Liver (tissue), 8 donors: ENCODE measurements at regions not wholly inside any gene's neighbourhood (a gene's known extent, or its start where the extent isn't known, plus 50 kb on each side); places are given as distances from the start of the nearest gene placed in this dataset.

Experiments used
- DNase-seq: peaks from one replicate; pipeline ENCODE4 v3.0.0-alpha.2; 2017; ENCODE audit warnings: low spot score
- H3K27ac ChIP-seq, 2 donors: one replicate each; pipeline ENCODE4 v1.7.0; 2013; ENCODE audit warnings: inconsistent platforms in 2 of 2, low read length in 2 of 2, control low read depth in 1 of 2, low read depth in 1 of 2, mild to moderate bottlenecking in 1 of 2
- H3K27me3 ChIP-seq, 4 donors: one replicate each; pipeline versions ENCODE4 v1.6.1 to v1.7.0; 2013; ENCODE audit warnings: low read length in 3 of 4, inconsistent platforms in 1 of 4, mild to moderate bottlenecking in 1 of 4, moderate library complexity in 1 of 4; ENCODE audit not compliant: control insufficient read depth in 4 of 4, insufficient read depth in 4 of 4
- H3K36me3 ChIP-seq, 4 donors: one replicate each; pipeline versions ENCODE4 v1.6.1 to v1.7.0; 2013; ENCODE audit warnings: low read length in 3 of 4, mild to moderate bottlenecking in 3 of 4, low read depth in 1 of 4, moderate library complexity in 1 of 4; ENCODE audit not compliant: control insufficient read depth in 4 of 4, insufficient read depth in 3 of 4
- H3K4me1 ChIP-seq, 4 donors: one replicate each; pipeline versions ENCODE4 v1.6.1 to v1.7.0; 2013; ENCODE audit warnings: low read length in 3 of 4, mild to moderate bottlenecking in 3 of 4, moderate library complexity in 1 of 4; ENCODE audit not compliant: control insufficient read depth in 4 of 4, insufficient read depth in 4 of 4
- H3K4me3 ChIP-seq, 3 donors: one replicate each; pipeline versions ENCODE4 v1.6.1 to v1.7.0; 2013; ENCODE audit warnings: low read length in 3 of 3, control low read depth in 1 of 3, low read depth in 1 of 3, mild to moderate bottlenecking in 1 of 3
- H3K9ac ChIP-seq, 2 donors: one replicate each; pipeline ENCODE4 v1.7.0; 2013; ENCODE audit warnings: low read length in 2 of 2, mild to moderate bottlenecking in 2 of 2, moderate library complexity in 2 of 2, control low read depth in 1 of 2, low read depth in 1 of 2
- H3K9me3 ChIP-seq, 4 donors: one replicate each; pipeline versions ENCODE4 v1.6.1 to v1.7.0; 2013; ENCODE audit warnings: low read length in 3 of 4; ENCODE audit not compliant: control insufficient read depth in 4 of 4
- ATF3 ChIP-seq: IDR thresholded peaks from 2 replicates; pipeline ENCODE4 v1.6.1; 2016; ENCODE audit warnings: antibody characterized with exemption
- EGR1 ChIP-seq, 2 donors: IDR thresholded peaks; 2 replicates each; pipeline ENCODE4 v1.6.1; 2016 to 2018; ENCODE audit warnings: antibody characterized with exemption in 2 of 2, low read depth in 2 of 2
- FOXA1 ChIP-seq: IDR thresholded peaks from 2 replicates; pipeline ENCODE4 v1.6.1; 2016; ENCODE audit warnings: antibody characterized with exemption
- FOXA2 ChIP-seq: IDR thresholded peaks from 2 replicates; pipeline ENCODE4 v1.6.1; 2016; ENCODE audit warnings: antibody characterized with exemption
- GABPA ChIP-seq, 2 donors: IDR thresholded peaks in 1 of 2; conservative IDR thresholded peaks in 1 of 2; 2 replicates each; pipeline ENCODE4 v1.6.1; 2016; ENCODE audit warnings: antibody characterized with exemption in 2 of 2, mild to moderate bottlenecking in 1 of 2, moderate library complexity in 1 of 2
- HNF4A ChIP-seq, 2 donors: conservative IDR thresholded peaks; 2 replicates each; pipeline ENCODE4 v1.6.1; 2016; ENCODE audit warnings: antibody characterized with exemption in 2 of 2, mild to moderate bottlenecking in 2 of 2
- HNF4G ChIP-seq: IDR thresholded peaks from 2 replicates; pipeline ENCODE4 v1.6.1; 2016; ENCODE audit warnings: antibody characterized with exemption
- JUND ChIP-seq, 2 donors: IDR thresholded peaks; 2 replicates each; pipeline ENCODE4 v1.6.1; 2016; ENCODE audit warnings: antibody characterized with exemption in 2 of 2
- MAX ChIP-seq: IDR thresholded peaks from 2 replicates; pipeline ENCODE4 v1.6.1; 2016; ENCODE audit warnings: antibody characterized with exemption
- NR2F2 ChIP-seq: IDR thresholded peaks from 2 replicates; pipeline ENCODE4 v1.6.1; 2016; ENCODE audit warnings: antibody characterized with exemption
- RAD21 ChIP-seq, 2 donors: IDR thresholded peaks; 2 replicates each; pipeline ENCODE4 v1.6.1; 2016; ENCODE audit warnings: antibody characterized with exemption in 2 of 2, mild to moderate bottlenecking in 2 of 2
- RXRA ChIP-seq, 2 donors: IDR thresholded peaks; 2 replicates each; pipeline ENCODE4 v1.6.1; 2017 to 2018; ENCODE audit warnings: antibody characterized with exemption in 2 of 2, mild to moderate bottlenecking in 1 of 2
- SP1 ChIP-seq: IDR thresholded peaks from 2 replicates; pipeline ENCODE4 v1.6.1; 2018; ENCODE audit warnings: antibody characterized with exemption, mild to moderate bottlenecking
- TAF1 ChIP-seq: conservative IDR thresholded peaks from 2 replicates; pipeline ENCODE4 v1.6.1; 2016; ENCODE audit warnings: antibody characterized with exemption, mild to moderate bottlenecking
- YY1 ChIP-seq: IDR thresholded peaks from 2 replicates; pipeline ENCODE4 v1.6.1; 2016; ENCODE audit warnings: antibody characterized with exemption, mild to moderate bottlenecking
- ZBTB33 ChIP-seq: IDR thresholded peaks from 2 replicates; pipeline ENCODE4 v1.6.1; 2016; ENCODE audit warnings: antibody characterized with exemption
- WGBS: extraction: QIAGEN DNeasy Blood & Tissue Kit; methylation state at CpG from one replicate; pipeline ENCODE4 v1.1.7; 2013; 5-methylcytosine and 5-hydroxymethylcytosine counted together
- TF ChIP-seq, protein P1 (sequence below): IDR thresholded peaks from 2 replicates; pipeline ENCODE4 v1.6.1; 2016; ENCODE audit warnings: antibody characterized with exemption, mild to moderate bottlenecking
- TF ChIP-seq, protein P2 (sequence below): fragments of 150-350 bp; IDR thresholded peaks from 2 replicates; pipeline ENCODE4 v1.5.1; 2017; ENCODE audit warnings: improper control_type of control experiment, low read depth, low read length; ENCODE audit not compliant: missing input control
- donor health status: healthy.
- donor health status: healthy.
- donor health status: healthy.
- donor health status: healthy.
- donor health status: healthy.

- no peaks in the 10 kb centered on the region for H3K27me3 ChIP-seq
- H3K36me3 ChIP-seq, result no peaks in the 10 kb centered on the region
- H3K27ac ChIP-seq, result no peak overlapping the region
- DNase-seq, result no peak
- no peaks in the 10 kb centered on the region for H3K9me3 ChIP-seq
- TF ChIP-seq ZBTB33 (no peak), MAX (no peak), RXRA (IDR thresholded peaks at IDR 0.05) (no peak), YY1 (no peak), JUND (IDR thresholded peaks at IDR 0.05) (no peak), GABPA (IDR thresholded peaks at IDR 0.05 in 1 of 2, conservative IDR thresholded peaks at IDR 0.05 in 1 of 2) (no peak), FOXA1 (no peak), EGR1 (IDR thresholded peaks at IDR 0.05; ENCODE audit: low read depth in 2 of 2) (no peak), FOXA2 (no peak), HNF4A (conservative IDR thresholded peaks at IDR 0.05) (no peak), HNF4G (no peak), RAD21 (IDR thresholded peaks at IDR 0.05) (no peak), TAF1 (no peak), NR2F2 (no peak), SP1 (no peak), ATF3 (no peak)
- TF ChIP-seq, protein P1, sequence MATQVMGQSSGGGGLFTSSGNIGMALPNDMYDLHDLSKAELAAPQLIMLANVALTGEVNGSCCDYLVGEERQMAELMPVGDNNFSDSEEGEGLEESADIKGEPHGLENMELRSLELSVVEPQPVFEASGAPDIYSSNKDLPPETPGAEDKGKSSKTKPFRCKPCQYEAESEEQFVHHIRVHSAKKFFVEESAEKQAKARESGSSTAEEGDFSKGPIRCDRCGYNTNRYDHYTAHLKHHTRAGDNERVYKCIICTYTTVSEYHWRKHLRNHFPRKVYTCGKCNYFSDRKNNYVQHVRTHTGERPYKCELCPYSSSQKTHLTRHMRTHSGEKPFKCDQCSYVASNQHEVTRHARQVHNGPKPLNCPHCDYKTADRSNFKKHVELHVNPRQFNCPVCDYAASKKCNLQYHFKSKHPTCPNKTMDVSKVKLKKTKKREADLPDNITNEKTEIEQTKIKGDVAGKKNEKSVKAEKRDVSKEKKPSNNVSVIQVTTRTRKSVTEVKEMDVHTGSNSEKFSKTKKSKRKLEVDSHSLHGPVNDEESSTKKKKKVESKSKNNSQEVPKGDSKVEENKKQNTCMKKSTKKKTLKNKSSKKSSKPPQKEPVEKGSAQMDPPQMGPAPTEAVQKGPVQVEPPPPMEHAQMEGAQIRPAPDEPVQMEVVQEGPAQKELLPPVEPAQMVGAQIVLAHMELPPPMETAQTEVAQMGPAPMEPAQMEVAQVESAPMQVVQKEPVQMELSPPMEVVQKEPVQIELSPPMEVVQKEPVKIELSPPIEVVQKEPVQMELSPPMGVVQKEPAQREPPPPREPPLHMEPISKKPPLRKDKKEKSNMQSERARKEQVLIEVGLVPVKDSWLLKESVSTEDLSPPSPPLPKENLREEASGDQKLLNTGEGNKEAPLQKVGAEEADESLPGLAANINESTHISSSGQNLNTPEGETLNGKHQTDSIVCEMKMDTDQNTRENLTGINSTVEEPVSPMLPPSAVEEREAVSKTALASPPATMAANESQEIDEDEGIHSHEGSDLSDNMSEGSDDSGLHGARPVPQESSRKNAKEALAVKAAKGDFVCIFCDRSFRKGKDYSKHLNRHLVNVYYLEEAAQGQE, result no peak
- TF ChIP-seq, protein P2, sequence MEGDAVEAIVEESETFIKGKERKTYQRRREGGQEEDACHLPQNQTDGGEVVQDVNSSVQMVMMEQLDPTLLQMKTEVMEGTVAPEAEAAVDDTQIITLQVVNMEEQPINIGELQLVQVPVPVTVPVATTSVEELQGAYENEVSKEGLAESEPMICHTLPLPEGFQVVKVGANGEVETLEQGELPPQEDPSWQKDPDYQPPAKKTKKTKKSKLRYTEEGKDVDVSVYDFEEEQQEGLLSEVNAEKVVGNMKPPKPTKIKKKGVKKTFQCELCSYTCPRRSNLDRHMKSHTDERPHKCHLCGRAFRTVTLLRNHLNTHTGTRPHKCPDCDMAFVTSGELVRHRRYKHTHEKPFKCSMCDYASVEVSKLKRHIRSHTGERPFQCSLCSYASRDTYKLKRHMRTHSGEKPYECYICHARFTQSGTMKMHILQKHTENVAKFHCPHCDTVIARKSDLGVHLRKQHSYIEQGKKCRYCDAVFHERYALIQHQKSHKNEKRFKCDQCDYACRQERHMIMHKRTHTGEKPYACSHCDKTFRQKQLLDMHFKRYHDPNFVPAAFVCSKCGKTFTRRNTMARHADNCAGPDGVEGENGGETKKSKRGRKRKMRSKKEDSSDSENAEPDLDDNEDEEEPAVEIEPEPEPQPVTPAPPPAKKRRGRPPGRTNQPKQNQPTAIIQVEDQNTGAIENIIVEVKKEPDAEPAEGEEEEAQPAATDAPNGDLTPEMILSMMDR, result no peak
- 95% methylated on average over 10 of the region's 10 CpGs for WGBS
- H3K4me3 ChIP-seq, result no peak overlapping the region
- H3K4me1 ChIP-seq, result peaks cover 0 to 34% (median 20%) of the 10 kb centered on the region in 4 donors
- no peak overlapping the region for H3K9ac ChIP-seq
These were observed 149.8 kb upstream of the IQSEC1 start for GRCh38 chr3:13222891-13223573.
